GM12878 (cell line): ENCODE measurements at regions not wholly inside any gene's neighbourhood (a gene's known extent, or its start where the extent isn't known, plus 50 kb on each side); places are given as distances from the start of the nearest gene placed in this dataset.

Source experiments
- ATAC-seq: fragments of 200-7000 bp; cut with Tn5 transposase; 3 replicates; pipeline ENCODE4 v1.9.1; 2020; ENCODE audit warnings: mild to moderate bottlenecking, moderate library complexity
- BruUV-seq: library from RNA; stranded (reverse); fragments of 400-500 nt; replicated peaks from 2 replicates; lab custom pipeline; 2021; lab: Mats Ljungman, UMichigan
- CTCF ChIA-PET: fragments of 300-600 bp; sonication (Branson Sonifier 250); formaldehyde crosslinking; extraction: SDS; loops from one replicate; lab custom pipeline; 2021; ENCODE audit warnings: inconsistent platforms; lab: Yijun Ruan, JAX
- POLR2A ChIA-PET: fragments of 350-600 bp; formaldehyde crosslinking; extraction: SDS; loops from one replicate; lab custom pipeline; 2021; ENCODE audit warnings: inconsistent platforms; lab: Charles Lee
- RAD21 ChIA-PET: fragments of 300-600 bp; sonication (Branson Sonifier 250); formaldehyde crosslinking; loops from one replicate; lab custom pipeline; 2023; ENCODE audit warnings: antibody characterized with exemption; ENCODE audit not compliant: unreplicated experiment; lab: Charles Lee
- SMC1A ChIA-PET: fragments of 300-600 bp; sonication (Branson Sonifier 250); formaldehyde crosslinking; loops from one replicate; lab custom pipeline; 2023; ENCODE audit not compliant: unreplicated experiment, uncharacterized antibody; lab: Charles Lee
- DNase-seq: peaks from one replicate; pipeline ENCODE4 v3.0.0-alpha.2; 2011; ENCODE audit warnings: low read depth, low spot score
- FAIRE-seq: peaks from 3 replicates; lab custom pipeline; 2011; peaks lifted over from hg19 to GRCh38; lab: Jason Lieb, UNC
- H2AFZ ChIP-seq: 2 replicates; pipeline ENCODE4 v1.6.0; 2011; ENCODE audit warnings: low read depth, low read length, control low read depth; ENCODE audit not compliant: control insufficient read depth
- H3K27ac ChIP-seq: 2 replicates; pipeline ENCODE4 v1.5.1; 2011; ENCODE audit warnings: control low read depth; ENCODE audit not compliant: control insufficient read depth, insufficient read depth
- H3K27me3 ChIP-seq, 2 experiments: replicated peaks in 1 of 2; 2 replicates each; pipeline versions ENCODE4 v1.6.0 to v1.6.1; 2011; ENCODE audit warnings: low read length in 1 of 2; ENCODE audit not compliant: control insufficient read depth in 2 of 2, insufficient read depth in 2 of 2
- H3K36me3 ChIP-seq, 2 experiments: 2 replicates each; pipeline ENCODE4 v1.5.1; 2011; ENCODE audit warnings: low read length in 1 of 2; ENCODE audit not compliant: control insufficient read depth in 2 of 2, insufficient read depth in 2 of 2
- H3K4me1 ChIP-seq: 2 replicates; pipeline ENCODE4 v1.6.1; 2011; ENCODE audit warnings: mild to moderate bottlenecking, low read length, moderate library complexity, mixed read lengths; ENCODE audit not compliant: control insufficient read depth, insufficient read depth
- H3K4me2 ChIP-seq: 2 replicates; pipeline ENCODE4 v1.6.0; 2011; ENCODE audit warnings: control low read depth; ENCODE audit not compliant: control insufficient read depth, insufficient read depth
- H3K4me3 ChIP-seq: fragments of 200-600 bp; sonication (generic); 2 replicates; pipeline ENCODE4 v1.5.1; 2016
- H3K79me2 ChIP-seq: 2 replicates; pipeline ENCODE4 v1.6.0; 2011; ENCODE audit warnings: low read length; ENCODE audit not compliant: control insufficient read depth, insufficient read depth
- H3K9ac ChIP-seq: 2 replicates; pipeline ENCODE4 v1.8.0; 2011; ENCODE audit warnings: low read length, control low read depth, mixed read lengths; ENCODE audit not compliant: control insufficient read depth, insufficient read depth
- H3K9me3 ChIP-seq: replicated peaks from 3 replicates; pipeline ENCODE4 v1.5.1; 2011; ENCODE audit warnings: mild to moderate bottlenecking, low read length; ENCODE audit not compliant: control insufficient read depth, insufficient read depth
- H4K20me1 ChIP-seq: 2 replicates; pipeline ENCODE4 v1.6.0; 2011; ENCODE audit not compliant: control insufficient read depth, insufficient read depth
- BCL3 ChIP-seq: IDR thresholded peaks from 2 replicates; pipeline ENCODE4 v1.6.1; 2011; ENCODE audit warnings: borderline replicate concordance, low read depth, mild to moderate bottlenecking, moderate library complexity, low read length; ENCODE audit not compliant: insufficient read depth, poor library complexity, severe bottlenecking
- CUX1 ChIP-seq: IDR thresholded peaks from 2 replicates; pipeline ENCODE4 v1.6.1; 2012; ENCODE audit warnings: improper control_type of control experiment, low read depth, low read length; ENCODE audit not compliant: insufficient replicate concordance
- FOS ChIP-seq: IDR thresholded peaks from 3 replicates; pipeline ENCODE4 v1.6.1; 2011; ENCODE audit warnings: borderline replicate concordance; ENCODE audit not compliant: insufficient read length; ENCODE audit errors: extremely low read depth
- LARP7 ChIP-seq: fragments of 450-650 bp; IDR thresholded peaks from 2 replicates; pipeline ENCODE4 v1.6.1; 2017; ENCODE audit warnings: mild to moderate bottlenecking
- MTA3 ChIP-seq: IDR thresholded peaks from 2 replicates; pipeline ENCODE4 v1.6.1; 2012; ENCODE audit warnings: low read length, inconsistent platforms, borderline replicate concordance
- MYC ChIP-seq: IDR thresholded peaks from 2 replicates; pipeline ENCODE4 v1.6.1; 2011; ENCODE audit warnings: mild to moderate bottlenecking, low read length, moderate library complexity, inconsistent platforms; ENCODE audit not compliant: insufficient read depth, insufficient replicate concordance, insufficient read length, severe bottlenecking
- NR2C2 ChIP-seq: IDR thresholded peaks from 2 replicates; pipeline ENCODE4 v1.6.1; 2011; ENCODE audit warnings: borderline replicate concordance, low read depth; ENCODE audit not compliant: control insufficient read depth, insufficient read length
- RELB ChIP-seq: fragments of 450-650 bp; IDR thresholded peaks from 2 replicates; pipeline ENCODE4 v1.6.1; 2017; ENCODE audit warnings: low read depth, mild to moderate bottlenecking, moderate library complexity
- RUNX3 ChIP-seq: IDR thresholded peaks from 2 replicates; pipeline ENCODE4 v1.6.1; 2012; ENCODE audit warnings: low read length, inconsistent platforms
- SIX5 ChIP-seq: IDR thresholded peaks from 2 replicates; pipeline ENCODE4 v1.6.1; 2011; ENCODE audit warnings: mild to moderate bottlenecking, low read depth, low read length, moderate library complexity; ENCODE audit not compliant: severe bottlenecking
- TAF1 ChIP-seq: IDR thresholded peaks from 2 replicates; pipeline ENCODE4 v1.6.1; 2011; ENCODE audit warnings: mild to moderate bottlenecking, low read depth, low read length, borderline replicate concordance
- ZNF274 ChIP-seq: IDR thresholded peaks from one replicate; pipeline ENCODE4 v1.8.0; 2011; ENCODE audit not compliant: insufficient read length, insufficient read depth
- WGBS: methylation state at CpG from one replicate; pipeline ENCODE4 v1.1.6; 2016; ENCODE audit warnings: low lambda C conversion rate; ENCODE audit not compliant: insufficient replicate concordance, insufficient coverage; ENCODE audit errors: missing lambda C conversion rate; 5-methylcytosine and 5-hydroxymethylcytosine counted together
- in situ Hi-C: fragments of 300-500 bp; cut with MboI; formaldehyde crosslinking; loops from 9 replicates; pipeline ENCODE4 v1.14.3; 2018; ENCODE audit warnings: mixed read lengths
- intact Hi-C: fragments of 100-400 bp; cut with micrococcal nuclease; formaldehyde crosslinking; loops from one replicate; pipeline ENCODE4 v1.14.2; 2022; ENCODE audit not compliant: unreplicated experiment

- Histone ChIP-seq H3K9ac (no peak overlapping the region), H3K9me3 (no peaks in the 10 kb centered on the region), H3K4me3 (no peak overlapping the region), H3K36me3 (no peaks in the 10 kb centered on the region), H3K27me3 (no peaks in the 10 kb centered on the region), H2AFZ (no peak overlapping the region), H3K4me1 (no peaks in the 10 kb centered on the region), H4K20me1 (no peaks in the 10 kb centered on the region), H3K79me2 (no peaks in the 10 kb centered on the region), H3K4me2 (no peak overlapping the region), H3K27ac (no peak overlapping the region)
- intact Hi-C loops = no loop called here
- no peak for DNase-seq
- CTCF ChIA-PET = no interaction called here
- no TSS peak for BruUV-seq
- SMC1A ChIA-PET = no interaction called here
- no peak for TF ChIP-seq MTA3
- TF ChIP-seq SIX5 = no peak
- no peak for TF ChIP-seq BCL3
- no peak for TF ChIP-seq FOS
- no peak for TF ChIP-seq RUNX3
- TF ChIP-seq CUX1 = no peak
- no peak for TF ChIP-seq MYC
- no peak for TF ChIP-seq ZNF274
- TF ChIP-seq NR2C2 = no peak
- no peak for TF ChIP-seq TAF1
- no peak for TF ChIP-seq LARP7
- no peak for TF ChIP-seq RELB
- POLR2A ChIA-PET = no interaction called here
- RAD21 ChIA-PET = no interaction called here
- no peak for FAIRE-seq
- 60% methylated on average over 3 of the region's 3 CpGs for WGBS
- ATAC-seq = no peak
- in situ Hi-C loops = loop anchor here (25.0 kb wide), 1 partner anchor 97 kb away; no protein-coding TSS in a partner anchor
These were observed 302.1 kb downstream of the NSUN3 start for GRCh38 chr3:94365006-94365405.
